T-helper 1 cell (primary cell): ENCODE measurements at regions not wholly inside any gene's neighbourhood (a gene's known extent, or its start where the extent isn't known, plus 50 kb on each side); places are given as distances from the start of the nearest gene placed in this dataset.
"Not testable (repeated sequence)": the region's sequence is repeated elsewhere in the genome, so short reads cannot be mapped to it uniquely, and the experiment has no call there.

Source experiments
- DNase-seq, 5 donors: peaks; one replicate each; pipeline ENCODE4 v3.0.0-alpha.2; 2012 to 2020

GRCh38 chr15:91625506-91625905, 228.0 kb upstream of the SLCO3A1 start:
- no peak for DNase-seq

GRCh38 chr15:91627473-91628278, 225.8 kb upstream of the SLCO3A1 start:
- DNase-seq = no peak

GRCh38 chr15:91630090-91630489, 223.4 kb upstream of the SLCO3A1 start:
- no peak for DNase-seq

- DNase-seq = no peak
These were observed 221.3 kb upstream of the SLCO3A1 start for GRCh38 chr15:91632176-91632575.

DNA sequence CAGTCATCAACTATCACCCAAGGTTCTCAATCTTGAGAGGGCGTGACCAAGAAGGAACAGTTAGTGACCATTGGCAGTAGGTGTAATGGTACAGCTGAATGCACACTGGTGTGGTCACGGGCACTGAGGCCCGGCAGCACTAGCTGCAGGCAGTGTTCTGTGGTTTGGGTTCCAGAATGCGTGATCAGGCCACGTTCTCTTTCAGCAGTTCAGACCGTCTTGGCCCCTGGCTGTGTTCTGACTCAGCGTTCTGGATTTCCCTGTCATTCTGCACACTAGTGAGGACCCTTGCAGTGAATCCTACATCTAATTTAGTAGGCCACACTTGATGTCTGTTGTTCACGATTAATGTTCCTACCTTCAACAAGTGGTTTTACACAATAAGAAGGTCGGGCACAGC, 220.5 kb upstream of the SLCO3A1 start:
- DNase-seq = no peak

DNA sequence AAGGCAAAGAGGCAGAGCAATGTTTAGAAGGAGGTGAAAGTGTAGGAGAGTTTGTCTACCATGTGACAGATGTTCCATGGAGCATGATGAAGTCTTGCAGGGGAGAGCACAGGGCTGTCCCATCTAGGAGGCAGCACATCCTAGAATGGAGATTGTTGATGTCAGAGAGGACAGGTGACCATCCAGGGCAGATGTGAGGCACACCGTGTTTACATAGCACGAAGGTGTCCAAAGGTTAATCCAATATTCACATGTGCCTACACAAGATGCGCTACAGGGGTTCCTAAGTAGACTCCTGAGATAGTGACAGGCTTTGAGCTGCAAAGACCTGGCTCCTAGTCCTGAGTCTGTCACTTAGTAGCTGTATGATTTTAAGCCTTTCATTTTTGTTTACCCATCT, 219.3 kb upstream of the SLCO3A1 start:
- DNase-seq = no peak

DNA sequence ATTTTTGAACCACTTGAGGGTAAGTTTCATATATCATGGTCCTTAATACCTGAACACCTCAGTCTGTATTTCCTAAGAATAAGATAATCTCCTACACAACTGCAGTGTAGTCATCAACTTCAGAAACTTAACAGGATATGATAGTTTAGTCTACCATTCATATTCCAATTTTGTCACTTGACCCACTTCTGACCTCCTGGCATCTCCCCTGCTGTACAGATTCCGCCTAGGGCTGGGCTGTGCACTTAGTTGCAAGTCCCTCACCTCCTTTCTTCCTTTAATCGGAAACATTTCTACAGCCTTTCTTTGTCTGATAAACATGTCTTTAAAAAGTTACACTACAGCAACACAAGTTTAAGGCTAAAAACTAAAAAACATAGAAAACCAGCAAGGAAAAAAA, 218.4 kb upstream of the SLCO3A1 start:
- DNase-seq = no peak

GRCh38 chr15:91635641-91636040, 217.9 kb upstream of the SLCO3A1 start:
- no peak for DNase-seq

DNA sequence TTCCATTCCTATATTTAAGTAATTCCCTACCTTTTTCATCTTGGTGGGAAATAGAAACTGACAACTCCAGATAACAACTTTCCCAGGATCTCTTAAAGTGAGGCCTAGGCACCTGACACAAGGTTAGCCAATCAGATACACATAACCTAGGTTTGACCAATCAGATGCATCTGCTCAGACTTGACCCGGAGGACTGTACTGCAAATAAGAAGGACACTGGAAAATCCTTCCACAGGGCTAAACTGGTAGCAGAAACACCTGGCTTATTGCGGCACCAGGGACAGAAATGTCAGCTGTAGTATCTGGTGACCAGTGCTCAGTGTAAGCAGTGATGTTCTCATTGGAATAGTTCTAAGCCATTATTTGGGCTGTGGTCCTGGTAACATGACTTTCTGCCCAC, 204.5 kb upstream of the SLCO3A1 start:
- no peak for DNase-seq

DNA sequence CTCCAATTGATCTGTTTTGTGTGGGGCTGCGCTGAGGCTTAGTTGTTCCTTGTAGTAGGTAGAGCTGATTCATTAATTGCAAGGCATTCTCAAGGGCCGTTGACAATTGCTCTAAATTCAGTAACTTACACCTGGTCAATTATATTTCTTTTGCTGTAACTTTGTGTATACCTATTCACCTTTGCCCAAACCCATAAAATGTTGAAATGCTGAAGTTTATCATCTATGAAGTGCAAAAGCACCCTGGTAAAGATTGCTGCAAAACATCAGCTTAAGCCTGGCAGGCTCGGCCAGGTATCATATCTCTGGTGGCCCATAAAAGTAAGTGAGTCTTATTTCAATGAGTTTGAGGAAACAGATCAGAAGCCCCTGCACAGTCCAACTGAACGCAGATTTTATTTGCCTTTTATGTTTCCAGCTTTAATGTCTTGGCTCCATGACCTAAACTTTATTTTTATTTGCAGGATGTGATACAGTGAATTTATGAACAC, 203.6 kb upstream of the SLCO3A1 start:
- no peak for DNase-seq

GRCh38 chr15:91651251-91651650, 202.3 kb upstream of the SLCO3A1 start:
- no peak for DNase-seq

GRCh38 chr15:91652610-91653207, 200.8 kb upstream of the SLCO3A1 start:
- no peak for DNase-seq

DNA sequence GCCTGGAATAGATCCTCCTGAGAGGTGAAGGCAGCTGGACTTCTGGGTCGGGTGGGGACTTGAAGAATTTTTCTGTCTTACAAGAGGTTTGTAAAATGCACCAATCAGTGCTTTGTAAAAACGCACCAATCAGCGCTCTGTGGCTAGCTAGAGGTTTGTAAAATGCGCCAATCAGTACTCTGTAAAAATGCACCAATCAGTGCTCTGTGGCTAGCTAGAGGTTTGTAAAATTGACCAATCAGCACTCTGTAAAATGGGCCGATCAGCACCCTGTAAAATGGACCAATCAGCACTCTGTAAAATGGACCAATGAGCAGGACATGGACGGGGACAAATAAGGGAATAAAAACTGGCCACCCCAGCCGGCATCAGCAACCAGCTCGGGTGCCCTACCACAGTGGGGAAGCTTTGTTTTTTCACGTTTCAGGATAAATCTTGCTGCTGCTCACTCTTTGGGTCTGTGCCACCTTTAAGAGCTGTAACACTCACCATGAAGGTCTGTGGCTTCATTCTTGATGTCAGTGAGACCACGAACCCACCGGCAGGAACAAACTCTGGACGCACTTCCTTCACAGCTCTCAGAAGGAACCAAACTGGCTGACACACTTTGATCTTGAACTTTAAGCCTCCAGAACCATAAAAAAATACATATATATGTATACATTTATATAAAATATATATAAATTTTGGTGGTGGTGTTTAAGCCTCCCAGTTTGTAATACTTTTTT, 197.8 kb upstream of the SLCO3A1 start:
- DNase-seq = not testable (repeated sequence)

DNA sequence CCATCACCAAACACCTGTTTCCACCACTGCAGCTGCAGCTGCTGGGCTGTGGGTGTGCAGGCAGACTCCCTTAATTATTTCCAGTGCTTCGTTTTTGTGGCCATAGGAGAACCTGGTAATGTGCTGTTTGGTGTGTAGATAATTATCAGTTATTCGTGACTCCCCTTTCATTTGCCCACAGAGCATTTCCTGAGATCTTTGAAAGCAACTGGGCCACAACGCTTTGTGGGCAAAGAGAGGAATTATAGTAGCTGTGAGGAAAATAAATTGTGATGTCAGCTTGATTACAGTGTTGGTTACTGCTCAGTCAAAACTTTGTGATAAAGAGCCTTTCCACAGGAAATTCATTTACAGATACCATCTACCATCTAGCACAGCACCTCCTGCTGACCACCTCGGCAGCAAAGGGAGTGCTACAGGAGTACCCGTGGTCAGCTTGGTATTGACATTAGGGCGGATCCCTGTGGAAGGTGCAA, 193.3 kb upstream of the SLCO3A1 start:
- no peak for DNase-seq

DNA sequence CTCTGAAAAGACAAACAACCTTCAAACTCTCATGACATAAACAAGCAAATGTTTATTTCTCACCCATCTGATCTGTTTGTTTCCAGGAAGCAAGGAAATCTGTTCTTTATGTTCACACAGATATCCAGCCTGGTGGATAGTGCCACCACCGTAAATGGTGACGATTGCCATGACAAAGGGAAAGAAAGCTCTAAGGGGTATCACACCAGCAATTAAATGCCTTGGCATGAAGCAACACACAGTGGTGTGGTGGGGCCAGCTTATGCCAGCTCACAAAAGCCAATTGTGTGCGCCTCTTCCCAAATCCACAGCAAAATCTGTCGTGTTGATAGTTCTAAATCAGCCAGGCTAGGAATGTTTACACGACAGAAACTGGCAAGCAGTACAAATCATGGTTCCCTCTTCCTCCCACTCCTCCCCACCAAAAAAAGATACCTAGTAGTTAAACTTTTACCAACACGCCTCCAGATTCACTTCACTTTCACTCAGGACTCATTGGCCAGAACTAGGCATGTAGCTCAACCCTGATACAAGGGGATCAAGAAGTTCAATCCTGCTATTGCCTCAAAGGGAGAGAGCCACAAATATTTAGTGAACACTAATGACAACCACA, 189.2 kb upstream of the SLCO3A1 start:
- DNase-seq = no peak

DNA sequence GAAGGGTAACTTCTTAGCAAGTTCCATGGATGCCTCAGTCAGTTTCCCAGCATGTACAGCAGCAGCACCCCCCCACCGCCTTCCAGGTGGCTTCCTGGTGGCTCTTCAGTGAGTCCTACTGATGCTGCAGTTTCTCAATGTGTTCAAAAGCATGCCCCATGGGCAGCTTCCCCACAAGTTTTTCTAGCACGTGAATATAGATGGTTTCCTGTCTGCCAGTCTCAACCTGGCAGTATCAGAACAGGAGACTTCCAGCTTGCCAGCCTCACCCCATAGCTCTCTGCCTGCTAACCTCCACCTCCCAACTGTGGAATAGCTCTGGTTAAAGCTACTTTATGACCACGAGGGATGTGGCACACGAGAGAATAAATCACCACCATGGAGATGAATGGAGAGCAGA, 188.3 kb upstream of the SLCO3A1 start:
- no peak for DNase-seq

- no peak for DNase-seq
These were observed 185.1 kb upstream of the SLCO3A1 start for GRCh38 chr15:91668370-91668769.

GRCh38 chr15:91670108-91670507, 183.4 kb upstream of the SLCO3A1 start:
- no peak for DNase-seq

GRCh38 chr15:91678003-91678402, 175.5 kb upstream of the SLCO3A1 start:
- DNase-seq = no peak

DNA sequence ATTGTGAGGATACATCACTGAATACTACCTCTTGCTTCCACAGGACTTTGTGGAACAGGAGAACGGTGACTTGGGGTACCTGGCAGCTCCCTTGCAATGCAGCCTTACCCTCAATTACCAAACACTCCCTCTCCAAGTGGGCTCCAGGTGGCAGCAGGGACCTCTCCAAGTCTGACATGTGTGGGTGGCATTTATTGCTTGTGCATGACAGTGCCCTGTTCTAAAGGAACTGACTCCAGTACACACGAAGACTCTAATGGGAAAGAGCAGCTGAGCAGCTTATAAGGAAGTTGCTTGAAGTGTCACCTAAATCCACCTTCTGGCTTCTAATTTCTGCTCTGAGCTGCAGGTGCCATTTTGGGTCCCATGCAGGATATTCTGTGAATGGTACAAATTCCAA, 174.1 kb upstream of the SLCO3A1 start:
- no peak for DNase-seq

- DNase-seq = no peak
These were observed 168.1 kb upstream of the SLCO3A1 start for GRCh38 chr15:91685436-91685835.

DNA sequence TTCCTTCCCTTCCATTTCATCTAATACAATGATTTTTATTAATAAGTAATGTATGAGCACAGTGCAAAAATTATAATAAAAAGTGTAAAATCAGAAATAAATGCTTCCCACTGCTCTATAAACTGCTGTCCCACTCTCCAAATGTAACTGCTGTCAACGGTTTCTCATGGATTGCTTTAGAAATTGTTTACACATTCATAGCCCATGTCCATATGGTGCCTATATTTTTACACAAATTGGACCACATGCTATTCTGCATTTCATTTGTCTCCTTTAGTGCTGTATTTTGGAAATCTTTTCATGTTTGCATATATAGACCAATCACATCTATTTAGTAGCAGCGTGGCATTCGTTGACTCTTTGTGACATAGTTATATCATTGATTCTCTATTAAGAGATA, 164.7 kb upstream of the SLCO3A1 start:
- no peak for DNase-seq

DNA sequence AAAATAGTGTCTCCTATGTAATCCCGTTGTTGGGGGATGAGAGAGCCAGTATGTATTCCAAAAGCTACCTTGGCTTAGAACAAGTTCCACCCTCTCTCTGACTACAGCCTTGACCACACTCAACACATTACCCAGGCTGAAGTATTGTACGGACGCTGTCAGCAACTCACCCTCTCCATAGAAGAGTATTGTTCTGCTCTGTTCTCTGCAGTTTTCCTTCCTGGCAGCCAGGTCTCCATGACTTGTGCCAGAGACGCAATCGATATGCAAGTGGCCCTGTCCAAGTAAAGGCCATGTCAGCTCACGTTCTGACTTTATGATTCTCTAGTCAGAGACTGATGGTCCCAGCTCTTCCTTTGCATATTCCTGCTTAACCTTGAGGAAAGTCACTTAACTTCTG, 164.1 kb upstream of the SLCO3A1 start:
- DNase-seq = no peak
